Hepatocyte (in vitro differentiated cells): ENCODE measurements at regions not wholly inside any gene's neighbourhood (a gene's known extent, or its start where the extent isn't known, plus 50 kb on each side); places are given as distances from the start of the nearest gene placed in this dataset.

ENCODE experiments used
- CTCF ChIP-seq: fragments of 200-600 bp; sonication (generic); IDR thresholded peaks from 2 replicates; pipeline ENCODE4 v1.5.1; 2016; ENCODE audit warnings: antibody characterized with exemption, mild to moderate bottlenecking; ENCODE audit not compliant: poor library complexity
- EZH2 ChIP-seq: fragments of 200-600 bp; sonication (generic); IDR thresholded peaks from 2 replicates; pipeline ENCODE4 v1.6.1; 2016; ENCODE audit warnings: antibody characterized with exemption, mild to moderate bottlenecking, borderline replicate concordance
- EZH2phosphoT487 ChIP-seq: fragments of 200-600 bp; sonication (generic); IDR thresholded peaks from one replicate; pipeline ENCODE4 v1.6.1; 2018; ENCODE audit warnings: antibody characterized with exemption, mild to moderate bottlenecking, low read depth, moderate library complexity; ENCODE audit not compliant: unreplicated experiment, severe bottlenecking

GRCh38 chr3:117399311-117400078 lies 689.9 kb downstream of the TUSC7 start:
- TF ChIP-seq CTCF (no peak), EZH2phosphoT487 (no peak), EZH2 (no peak)
